ENCODE measurements at regions not wholly inside any gene's neighbourhood (a gene's known extent, or its start where the extent isn't known, plus 50 kb on each side); places are given as distances from the start of the nearest gene placed in this dataset.

GRCh38 chr5:104764197-104764596 lies 1201.6 kb upstream of the NUDT12 start:
- no peak for DNase-seq (ENCODE audit: low read depth)
- no peak for TF ChIP-seq CTCF (conservative IDR thresholded peaks at IDR 0.05; ENCODE audit: low read length)
- no peak overlapping the region for H3K4me3 ChIP-seq (ENCODE audit: low read length)

- H3K4me3 ChIP-seq (ENCODE audit: low read length) = no peak overlapping the region
- no peak for TF ChIP-seq CTCF (conservative IDR thresholded peaks at IDR 0.05; ENCODE audit: low read length)
- DNase-seq (ENCODE audit: low read depth) = no peak
Observed at GRCh38 chr5:104763216-104763615, 1200.6 kb upstream of the NUDT12 start.

GRCh38 chr5:104757915-104758314 lies 1195.3 kb upstream of the NUDT12 start:
- H3K4me3 ChIP-seq (ENCODE audit: low read length) = no peak overlapping the region
- no peak for TF ChIP-seq CTCF (conservative IDR thresholded peaks at IDR 0.05; ENCODE audit: low read length)
- DNase-seq (ENCODE audit: low read depth) = no peak

GRCh38 chr5:104755806-104756205 lies 1193.2 kb upstream of the NUDT12 start:
- no peak overlapping the region for H3K4me3 ChIP-seq (ENCODE audit: low read length)
- DNase-seq (ENCODE audit: low read depth) = no peak
- TF ChIP-seq CTCF (conservative IDR thresholded peaks at IDR 0.05; ENCODE audit: low read length) = no peak

- no peak for DNase-seq (ENCODE audit: low read depth)
Observed at GRCh38 chr5:104754311-104754995, 1191.9 kb upstream of the NUDT12 start.

GRCh38 chr5:104751969-104752368 lies 1189.4 kb upstream of the NUDT12 start:
- TF ChIP-seq CTCF (conservative IDR thresholded peaks at IDR 0.05; ENCODE audit: low read length) = no peak

More at GRCh38 chr5:104754311-104754995, 1191.9 kb upstream of the NUDT12 start:
- TF ChIP-seq CTCF (conservative IDR thresholded peaks at IDR 0.05; ENCODE audit: low read length) = no peak
- H3K4me3 ChIP-seq (ENCODE audit: low read length) = no peak overlapping the region

GRCh38 chr5:104739905-104740304 lies 1177.3 kb upstream of the NUDT12 start:
- TF ChIP-seq CTCF (conservative IDR thresholded peaks at IDR 0.05; ENCODE audit: low read length) = no peak
- no peak for DNase-seq (ENCODE audit: low read depth)
- H3K4me3 ChIP-seq (ENCODE audit: low read length) = no peak overlapping the region

More at GRCh38 chr5:104751969-104752368, 1189.4 kb upstream of the NUDT12 start:
- DNase-seq (ENCODE audit: low read depth) = no peak
- no peak overlapping the region for H3K4me3 ChIP-seq (ENCODE audit: low read length)
